ENCODE measurements at regions not wholly inside any gene's neighbourhood (a gene's known extent, or its start where the extent isn't known, plus 50 kb on each side); places are given as distances from the start of the nearest gene placed in this dataset.

DNA sequence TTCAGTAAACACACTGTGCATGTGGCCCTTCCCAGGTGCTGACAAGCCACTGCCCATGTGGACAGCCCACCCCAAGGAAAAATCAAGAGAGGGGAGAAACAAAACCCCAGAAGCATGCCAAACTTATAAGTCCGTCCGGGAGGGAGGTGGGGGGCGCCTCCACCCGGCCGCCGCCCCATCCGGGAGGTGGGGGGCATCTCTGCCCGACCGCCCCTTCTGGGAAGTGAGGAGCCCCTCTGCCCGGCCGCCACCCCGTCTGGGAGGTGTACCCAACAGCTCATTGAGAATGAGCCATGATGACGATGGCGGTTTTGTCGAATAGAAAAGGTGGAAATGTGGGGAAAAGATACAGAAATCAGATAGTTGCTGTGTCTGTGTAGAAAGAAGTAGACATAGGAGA is 53.8 kb upstream of the C2CD4B start:
- Histone ChIP-seq H3K4me1 (ENCODE audit: insufficient read depth, low read length) (no peaks in the 10 kb centered on the region), H3K27me3 (ENCODE audit: control insufficient read depth in 1 of 2, insufficient read depth in 2 of 2, low read length in 2 of 2) (no peaks in the 10 kb centered on the region), H3K4me3 (ENCODE audit: low read depth in 1 of 2, low read length in 2 of 2) (no peak overlapping the region), H3K36me3 (ENCODE audit: insufficient read depth, low read length) (no peaks in the 10 kb centered on the region), H3K27ac (ENCODE audit: low read depth, low read length) (no peak overlapping the region), H3K9me3 (ENCODE audit: low read length) (peaks cover 7% of the 10 kb centered on the region), H3K9ac (ENCODE audit: low read length) (no peak overlapping the region)

DNA sequence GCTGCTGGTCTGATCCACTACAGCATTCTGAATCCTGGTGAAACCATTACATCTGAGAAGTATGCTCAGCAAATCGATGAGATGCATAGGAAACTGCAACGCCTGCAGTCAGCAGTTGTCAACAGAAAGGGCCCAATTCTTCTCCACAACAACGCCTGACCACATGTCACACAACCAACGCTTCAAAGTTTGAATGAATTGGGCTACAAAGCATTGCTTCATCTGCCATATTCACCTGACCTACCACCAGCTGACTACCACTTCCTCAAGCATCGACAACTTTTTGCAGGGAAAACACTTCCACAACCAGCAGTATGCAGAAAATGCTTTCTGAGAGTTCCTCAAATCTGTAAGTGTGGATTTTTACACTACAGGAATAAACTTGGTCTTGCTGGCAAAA is 54.7 kb upstream of the C2CD4B start:
- peaks cover 7% of the 10 kb centered on the region for H3K9me3 ChIP-seq (ENCODE audit: low read length)
- H3K9ac ChIP-seq (ENCODE audit: low read length) = no peak overlapping the region
- H3K4me1 ChIP-seq (ENCODE audit: insufficient read depth, low read length) = no peaks in the 10 kb centered on the region
- no peaks in the 10 kb centered on the region for H3K27me3 ChIP-seq (ENCODE audit: control insufficient read depth in 1 of 2, insufficient read depth in 2 of 2, low read length in 2 of 2)
- no peak overlapping the region for H3K4me3 ChIP-seq (ENCODE audit: low read depth in 1 of 2, low read length in 2 of 2)
- no peak overlapping the region for H3K27ac ChIP-seq (ENCODE audit: low read depth, low read length)
- H3K36me3 ChIP-seq (ENCODE audit: insufficient read depth, low read length) = no peaks in the 10 kb centered on the region

DNA sequence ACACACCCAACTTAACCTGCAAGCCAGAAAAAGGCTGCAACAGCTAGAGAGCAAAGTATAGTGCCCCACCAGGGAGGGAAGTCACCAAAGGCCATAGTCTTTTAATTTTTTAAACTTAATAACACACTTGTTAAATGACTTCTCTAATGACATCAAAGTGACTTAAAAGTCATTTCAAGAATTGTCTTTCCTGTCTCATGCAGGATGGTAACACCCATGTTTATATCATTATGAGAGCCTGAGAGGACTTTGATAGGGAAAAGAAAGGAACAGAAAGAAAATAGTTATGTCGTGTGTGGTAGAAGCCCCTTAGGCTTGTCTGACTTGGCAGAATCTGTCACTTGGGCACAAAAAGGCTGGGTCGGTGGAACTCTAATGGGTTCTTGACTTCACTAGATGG is 57.9 kb upstream of the C2CD4B start:
- Histone ChIP-seq H3K4me3 (ENCODE audit: low read depth in 1 of 2, low read length in 2 of 2) (no peak overlapping the region), H3K9ac (ENCODE audit: low read length) (no peak overlapping the region), H3K9me3 (ENCODE audit: low read length) (no peaks in the 10 kb centered on the region), H3K27ac (ENCODE audit: low read depth, low read length) (no peak overlapping the region), H3K4me1 (ENCODE audit: insufficient read depth, low read length) (no peaks in the 10 kb centered on the region), H3K27me3 (ENCODE audit: control insufficient read depth in 1 of 2, insufficient read depth in 2 of 2, low read length in 2 of 2) (no peaks in the 10 kb centered on the region), H3K36me3 (ENCODE audit: insufficient read depth, low read length) (no peaks in the 10 kb centered on the region)

DNA sequence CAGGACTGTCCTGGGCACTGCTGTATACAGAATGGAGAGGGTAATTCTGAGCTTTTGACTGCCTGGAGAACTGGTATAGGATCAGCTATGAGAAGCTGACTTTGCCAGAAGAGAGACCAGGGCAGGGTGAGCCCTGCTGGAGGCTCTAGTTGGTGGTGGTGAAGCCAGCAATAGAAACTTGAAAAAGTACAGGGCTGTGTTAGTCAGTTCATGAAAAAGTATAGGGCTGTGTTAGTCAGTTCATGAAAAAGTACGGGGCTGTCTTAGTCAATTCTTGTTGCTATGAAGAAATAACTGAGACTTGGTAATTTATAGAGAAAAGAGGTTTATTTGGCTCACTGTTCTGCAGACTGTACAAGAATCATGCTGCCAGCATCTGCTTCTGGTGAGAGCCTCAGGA is 63.5 kb upstream of the C2CD4B start:
- Histone ChIP-seq H3K4me1 (ENCODE audit: insufficient read depth, low read length) (no peaks in the 10 kb centered on the region), H3K9me3 (ENCODE audit: low read length) (no peaks in the 10 kb centered on the region), H3K27me3 (ENCODE audit: control insufficient read depth in 1 of 2, insufficient read depth in 2 of 2, low read length in 2 of 2) (no peaks in the 10 kb centered on the region), H3K27ac (ENCODE audit: low read depth, low read length) (no peak overlapping the region), H3K36me3 (ENCODE audit: insufficient read depth, low read length) (no peaks in the 10 kb centered on the region), H3K4me3 (ENCODE audit: low read depth in 1 of 2, low read length in 2 of 2) (no peak overlapping the region), H3K9ac (ENCODE audit: low read length) (no peak overlapping the region)

DNA sequence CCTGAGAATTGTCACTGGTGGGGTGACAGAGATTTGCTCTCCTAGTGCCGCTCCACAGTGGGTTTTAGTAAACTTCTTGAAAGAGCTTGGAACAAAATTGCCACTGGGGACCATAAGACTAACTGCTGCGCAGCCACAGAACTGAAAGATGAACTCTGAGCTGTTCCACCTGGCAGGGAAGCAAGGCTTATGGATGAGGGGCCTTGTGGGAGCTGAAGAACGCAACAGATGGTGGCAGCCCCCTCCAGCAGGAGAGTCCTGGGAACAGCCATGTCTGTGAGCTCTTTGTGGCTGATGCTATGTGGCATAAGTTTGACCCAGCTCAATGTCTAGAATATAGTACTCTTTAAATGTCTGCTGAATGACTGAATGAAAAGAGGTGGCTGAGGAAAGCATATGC is 66.8 kb upstream of the C2CD4B start:
- no peaks in the 10 kb centered on the region for H3K36me3 ChIP-seq (ENCODE audit: insufficient read depth, low read length)
- H3K4me3 ChIP-seq (ENCODE audit: low read depth in 1 of 2, low read length in 2 of 2) = no peak overlapping the region
- no peaks in the 10 kb centered on the region for H3K9me3 ChIP-seq (ENCODE audit: low read length)
- H3K27ac ChIP-seq (ENCODE audit: low read depth, low read length) = no peak overlapping the region
- no peak overlapping the region for H3K9ac ChIP-seq (ENCODE audit: low read length)
- no peaks in the 10 kb centered on the region for H3K4me1 ChIP-seq (ENCODE audit: insufficient read depth, low read length)
- no peaks in the 10 kb centered on the region for H3K27me3 ChIP-seq (ENCODE audit: control insufficient read depth in 1 of 2, insufficient read depth in 2 of 2, low read length in 2 of 2)

DNA sequence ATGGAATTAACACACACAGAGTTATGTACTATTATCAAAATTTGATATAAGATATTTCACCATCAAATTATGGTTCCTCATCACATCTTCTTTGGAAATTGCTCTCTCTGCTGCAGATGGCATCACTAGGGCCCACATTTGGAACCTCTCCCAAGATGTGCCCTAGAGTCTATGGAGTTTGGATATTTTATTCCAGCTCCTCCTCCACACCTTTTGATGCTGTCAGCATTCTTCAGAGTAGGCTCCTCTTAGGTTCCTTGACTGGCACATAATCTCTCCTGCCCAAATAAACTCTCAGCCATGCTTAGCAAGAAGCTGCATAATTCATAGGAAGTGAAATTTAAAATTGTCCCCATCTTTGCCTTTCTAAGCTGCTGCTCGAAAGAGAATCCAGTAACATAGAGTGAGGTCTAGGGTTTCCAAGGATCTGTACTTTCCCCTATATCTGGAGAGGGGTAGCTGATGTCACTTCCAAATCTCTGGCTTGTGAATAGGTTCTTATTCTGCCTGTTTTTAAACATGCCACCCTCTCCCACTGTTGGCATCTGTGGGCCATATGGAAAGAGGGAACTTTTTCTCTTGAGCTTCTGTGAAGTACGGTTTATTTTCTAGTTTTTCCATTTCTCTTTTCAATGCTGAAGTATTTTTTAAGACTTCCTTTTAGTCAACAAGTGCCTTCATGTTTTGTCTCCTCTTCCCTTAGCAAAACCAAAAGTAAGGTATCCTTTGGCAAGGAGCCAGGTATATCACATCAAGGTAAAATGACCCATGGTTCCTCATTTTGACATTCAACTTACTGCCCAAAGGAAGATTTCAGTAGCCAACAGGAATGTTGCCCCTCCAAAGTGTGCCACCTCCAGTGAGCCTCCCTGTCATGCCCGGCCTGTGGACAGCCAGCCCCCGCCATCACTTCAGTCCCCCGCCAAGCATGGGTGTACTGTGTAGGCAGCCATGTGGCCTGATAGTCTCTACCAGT is 75.3 kb upstream of the C2CD4B start:
- H3K9ac ChIP-seq (ENCODE audit: low read length) = no peak overlapping the region
- no peaks in the 10 kb centered on the region for H3K36me3 ChIP-seq (ENCODE audit: insufficient read depth, low read length)
- no peak overlapping the region for H3K27ac ChIP-seq (ENCODE audit: low read depth, low read length)
- H3K4me1 ChIP-seq (ENCODE audit: insufficient read depth, low read length) = no peaks in the 10 kb centered on the region
- H3K27me3 ChIP-seq (ENCODE audit: control insufficient read depth in 1 of 2, insufficient read depth in 2 of 2, low read length in 2 of 2) = no peaks in the 10 kb centered on the region
- H3K9me3 ChIP-seq (ENCODE audit: low read length) = no peaks in the 10 kb centered on the region
- no peak overlapping the region for H3K4me3 ChIP-seq (ENCODE audit: low read depth in 1 of 2, low read length in 2 of 2)

DNA sequence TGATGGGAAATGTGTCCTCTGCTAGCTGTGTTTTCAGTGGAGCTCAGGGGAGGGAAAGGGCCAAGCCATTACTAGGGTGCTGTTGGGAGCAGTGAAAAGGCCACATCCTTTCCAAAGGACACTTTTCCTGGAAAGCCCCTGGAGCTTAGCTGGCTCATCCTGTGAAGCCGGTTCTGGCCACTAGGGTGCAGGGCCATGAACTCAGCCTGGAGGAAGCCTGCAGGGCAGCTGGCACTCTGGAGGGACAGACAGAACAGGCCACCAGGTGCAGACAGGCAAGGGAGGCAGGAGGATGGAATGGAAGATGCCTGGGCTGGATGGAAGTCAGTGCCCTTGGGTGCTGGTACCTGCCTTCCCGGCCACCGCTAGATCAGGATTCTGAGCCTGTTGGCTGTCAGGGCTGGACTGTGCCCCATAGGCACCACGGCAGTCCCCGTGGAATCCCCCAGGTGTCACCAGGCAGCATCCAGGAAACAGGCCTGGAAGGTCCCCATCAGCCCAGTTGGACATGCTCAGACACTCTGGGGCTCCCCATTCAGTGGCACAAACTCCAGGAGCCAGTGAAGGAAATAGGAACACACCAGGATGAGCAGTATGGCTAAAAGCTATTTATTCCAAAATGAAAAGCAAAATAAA is 76.2 kb upstream of the C2CD4B start:
- Histone ChIP-seq H3K4me3 (ENCODE audit: low read depth in 1 of 2, low read length in 2 of 2) (no peak overlapping the region), H3K27ac (ENCODE audit: low read depth, low read length) (no peak overlapping the region), H3K27me3 (ENCODE audit: control insufficient read depth in 1 of 2, insufficient read depth in 2 of 2, low read length in 2 of 2) (no peaks in the 10 kb centered on the region), H3K9ac (ENCODE audit: low read length) (no peak overlapping the region), H3K9me3 (ENCODE audit: low read length) (no peaks in the 10 kb centered on the region), H3K36me3 (ENCODE audit: insufficient read depth, low read length) (no peaks in the 10 kb centered on the region), H3K4me1 (ENCODE audit: insufficient read depth, low read length) (no peaks in the 10 kb centered on the region)

DNA sequence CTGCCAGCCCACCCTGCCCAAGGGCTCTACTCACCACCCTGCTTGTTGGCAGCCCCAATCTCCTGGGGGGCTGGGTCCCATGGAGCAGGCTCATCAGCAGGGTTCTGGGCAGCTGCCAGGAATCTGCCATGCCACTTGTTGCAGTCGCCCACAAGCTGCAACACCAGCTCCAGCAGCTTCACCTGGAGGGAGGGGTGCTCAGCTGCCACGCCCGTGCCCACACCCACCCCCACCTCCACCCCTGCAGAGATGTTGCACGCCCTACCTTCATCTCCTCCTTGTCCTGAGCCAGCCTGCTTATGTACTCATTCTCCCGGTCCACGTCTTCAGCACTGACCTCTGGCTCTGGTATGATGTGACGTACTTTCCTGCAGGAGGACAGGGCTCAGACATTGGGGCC is 77.9 kb upstream of the C2CD4B start:
- H3K27ac ChIP-seq (ENCODE audit: low read depth, low read length) = no peak overlapping the region
- no peaks in the 10 kb centered on the region for H3K9me3 ChIP-seq (ENCODE audit: low read length)
- no peaks in the 10 kb centered on the region for H3K27me3 ChIP-seq (ENCODE audit: control insufficient read depth in 1 of 2, insufficient read depth in 2 of 2, low read length in 2 of 2)
- H3K9ac ChIP-seq (ENCODE audit: low read length) = no peak overlapping the region
- H3K4me1 ChIP-seq (ENCODE audit: insufficient read depth, low read length) = no peaks in the 10 kb centered on the region
- no peaks in the 10 kb centered on the region for H3K36me3 ChIP-seq (ENCODE audit: insufficient read depth, low read length)
- H3K4me3 ChIP-seq (ENCODE audit: low read depth in 1 of 2, low read length in 2 of 2) = no peak overlapping the region

DNA sequence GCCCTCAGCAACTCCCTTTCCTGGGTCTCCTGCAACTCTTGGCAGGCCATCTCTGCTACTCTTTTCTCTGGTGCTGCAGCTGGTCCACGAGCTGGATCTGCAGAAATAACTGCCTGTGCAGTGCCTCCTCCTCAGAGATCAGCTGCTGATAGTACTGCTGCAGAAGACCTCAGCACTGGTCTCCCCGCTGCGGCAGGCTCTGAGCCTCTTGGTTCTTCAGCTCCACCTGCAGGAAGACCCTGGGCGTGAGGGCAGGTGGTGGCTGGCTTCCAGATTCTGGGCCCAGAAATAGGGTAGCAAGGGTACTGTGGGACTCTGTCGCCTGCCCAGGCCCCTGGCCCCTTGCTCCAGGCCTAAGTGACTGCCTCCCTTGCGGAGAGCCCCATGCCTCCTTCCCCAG is 79.7 kb upstream of the C2CD4B start:
- Histone ChIP-seq H3K9me3 (ENCODE audit: low read length) (no peaks in the 10 kb centered on the region), H3K36me3 (ENCODE audit: insufficient read depth, low read length) (no peaks in the 10 kb centered on the region), H3K27ac (ENCODE audit: low read depth, low read length) (no peak overlapping the region), H3K9ac (ENCODE audit: low read length) (no peak overlapping the region), H3K4me1 (ENCODE audit: insufficient read depth, low read length) (no peaks in the 10 kb centered on the region), H3K4me3 (ENCODE audit: low read depth in 1 of 2, low read length in 2 of 2) (no peak overlapping the region), H3K27me3 (ENCODE audit: control insufficient read depth in 1 of 2, insufficient read depth in 2 of 2, low read length in 2 of 2) (no peaks in the 10 kb centered on the region)

DNA sequence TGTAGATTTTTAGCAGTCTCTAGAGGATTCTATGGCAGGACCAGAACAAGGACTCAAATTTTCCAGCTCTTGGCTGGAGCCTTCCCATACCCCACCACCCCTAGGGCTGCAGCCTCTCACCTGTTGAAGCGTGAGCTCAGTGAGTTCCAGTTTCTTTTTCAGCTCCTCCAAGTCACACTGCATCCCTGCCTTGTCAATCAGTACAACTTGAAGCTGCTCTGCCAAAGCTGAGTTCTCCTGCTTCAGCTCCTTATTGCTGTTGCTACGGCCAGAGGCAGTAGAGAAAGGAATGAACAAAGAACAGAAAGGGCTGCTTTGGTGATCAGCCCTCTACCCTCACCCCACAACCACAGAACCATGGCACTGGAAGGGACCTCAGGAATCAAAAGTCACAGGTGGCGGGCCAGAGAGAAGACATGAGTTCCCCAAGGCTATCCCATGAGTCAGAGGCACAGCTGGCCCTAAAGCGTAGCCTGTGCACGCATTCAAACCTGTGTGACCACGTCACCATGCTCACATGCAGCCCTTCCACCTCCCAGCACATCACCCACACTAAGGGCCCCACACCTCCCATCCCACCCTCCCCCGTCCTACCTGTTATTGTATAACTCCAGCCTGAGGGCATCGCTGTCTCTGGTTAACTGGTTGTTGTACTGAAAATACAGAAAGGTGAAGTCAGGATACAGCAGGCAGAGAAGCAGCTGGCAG is 83.3 kb upstream of the C2CD4B start:
- no peaks in the 10 kb centered on the region for H3K27me3 ChIP-seq (ENCODE audit: control insufficient read depth in 1 of 2, insufficient read depth in 2 of 2, low read length in 2 of 2)
- H3K9me3 ChIP-seq (ENCODE audit: low read length) = no peaks in the 10 kb centered on the region
- no peak overlapping the region for H3K9ac ChIP-seq (ENCODE audit: low read length)
- no peak overlapping the region for H3K4me3 ChIP-seq (ENCODE audit: low read depth in 1 of 2, low read length in 2 of 2)
- H3K36me3 ChIP-seq (ENCODE audit: insufficient read depth, low read length) = no peaks in the 10 kb centered on the region
- no peaks in the 10 kb centered on the region for H3K4me1 ChIP-seq (ENCODE audit: insufficient read depth, low read length)
- H3K27ac ChIP-seq (ENCODE audit: low read depth, low read length) = no peak overlapping the region

DNA sequence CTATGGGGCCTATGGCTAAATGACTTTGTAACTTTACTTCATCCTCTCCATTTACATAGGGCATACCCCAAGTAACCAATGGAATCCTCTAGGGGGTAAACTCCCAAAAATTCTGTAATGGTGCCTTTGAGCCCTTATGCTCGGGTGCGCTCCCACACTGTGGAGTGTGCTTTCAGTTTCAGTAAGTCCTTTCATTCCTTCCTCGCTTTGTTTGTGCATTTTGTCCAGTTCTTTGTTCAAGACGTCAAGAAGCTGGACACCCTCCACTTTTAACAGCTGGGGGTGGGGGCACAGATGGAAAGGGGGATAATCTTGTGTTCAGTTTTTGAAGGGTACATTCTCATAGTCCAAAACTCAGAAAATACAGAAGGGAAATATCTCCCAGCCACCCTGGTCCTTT is 84.4 kb upstream of the C2CD4B start:
- no peak overlapping the region for H3K4me3 ChIP-seq (ENCODE audit: low read depth in 1 of 2, low read length in 2 of 2)
- no peak overlapping the region for H3K27ac ChIP-seq (ENCODE audit: low read depth, low read length)
- no peaks in the 10 kb centered on the region for H3K27me3 ChIP-seq (ENCODE audit: control insufficient read depth in 1 of 2, insufficient read depth in 2 of 2, low read length in 2 of 2)
- H3K4me1 ChIP-seq (ENCODE audit: insufficient read depth, low read length) = no peaks in the 10 kb centered on the region
- H3K9me3 ChIP-seq (ENCODE audit: low read length) = no peaks in the 10 kb centered on the region
- H3K9ac ChIP-seq (ENCODE audit: low read length) = no peak overlapping the region
- H3K36me3 ChIP-seq (ENCODE audit: insufficient read depth, low read length) = no peaks in the 10 kb centered on the region
